HCT116 (cell line): ENCODE measurements at regions not wholly inside any gene's neighbourhood (a gene's known extent, or its start where the extent isn't known, plus 50 kb on each side); places are given as distances from the start of the nearest gene placed in this dataset.

Source experiments
- ATAC-seq: fragments of 200-7000 bp; cut with Tn5 transposase; 2 replicates; pipeline ENCODE4 v1.9.1; 2020; ENCODE audit warnings: mild to moderate bottlenecking, moderate library complexity
- BruUV-seq: library from RNA; stranded (reverse); fragments of 400-500 nt; replicated peaks from 2 replicates; lab custom pipeline; 2021; lab: Mats Ljungman, UMichigan
- CTCF ChIA-PET: fragments of 300-600 bp; sonication (Branson Sonifier 250); formaldehyde crosslinking; loops from one replicate; lab custom pipeline; 2021; ENCODE audit warnings: antibody characterized with exemption; lab: Charles Lee
- POLR2A ChIA-PET: fragments of 300-600, 350-600 bp; sonication (Branson Sonifier 250); formaldehyde crosslinking; loops from one replicate; lab custom pipeline; 2021; ENCODE audit warnings: antibody characterized with exemption; lab: Charles Lee
- RAD21 ChIA-PET, 2 experiments: fragments of 300-600 bp; sonication (Branson Sonifier 250); formaldehyde crosslinking; loops; one replicate each; lab custom pipeline; 2023; ENCODE audit warnings: low total read pairs in 2 of 2; ENCODE audit not compliant: uncharacterized antibody in 2 of 2, unreplicated experiment in 2 of 2, low non-redundant PET in 1 of 2; lab: Charles Lee
- DNase-seq: peaks from one replicate; pipeline ENCODE4 v3.0.0-alpha.2; 2010; ENCODE audit warnings: low read depth, low spot score
- H2AFZ ChIP-seq: fragments of 200-600 bp; shearing (Covaris generic), sonication (generic); 2 replicates; pipeline ENCODE4 v1.6.1; 2017; ENCODE audit warnings: low read depth, mixed run types, mixed read lengths, antibody characterized with exemption, low read length; ENCODE audit not compliant: poor library complexity, severe bottlenecking
- H3K27ac ChIP-seq: 2 replicates; pipeline ENCODE4 v1.5.1; 2012; ENCODE audit warnings: low read depth, low read length
- H3K27me3 ChIP-seq: fragments of 200-600 bp; sonication (generic); 2 replicates; pipeline ENCODE4 v1.6.1; 2016; ENCODE audit warnings: mixed run types, low read length, mixed read lengths; ENCODE audit not compliant: insufficient read depth
- H3K36me3 ChIP-seq, 2 experiments: fragments of 200-500 bp in 1 of 2; fragments of 200-600 bp in 1 of 2; sonication (Bioruptor generic) in 1 of 2; sonication (generic) in 1 of 2; 2 replicates each; pipeline versions ENCODE4 v1.5.1 to v1.6.1; 2014 to 2016; ENCODE audit warnings: low read length in 2 of 2, inconsistent platforms in 1 of 2, mixed read lengths in 1 of 2, mixed run types in 1 of 2; ENCODE audit not compliant: insufficient read depth in 2 of 2, control insufficient read depth in 1 of 2
- H3K4me1 ChIP-seq, 2 experiments: fragments of 200-600 bp in 1 of 2; sonication (generic) in 1 of 2; 2 replicates each; pipeline versions ENCODE4 v1.5.1 to v1.6.1; 2012 to 2017; ENCODE audit warnings: low read length in 2 of 2, inconsistent platforms in 1 of 2, mild to moderate bottlenecking in 1 of 2, mixed read lengths in 1 of 2, mixed run types in 1 of 2, moderate library complexity in 1 of 2; ENCODE audit not compliant: insufficient read depth in 2 of 2, control insufficient read depth in 1 of 2
- H3K4me2 ChIP-seq: fragments of 200-600 bp; sonication (generic); 2 replicates; pipeline ENCODE4 v1.6.1; 2017; ENCODE audit warnings: mixed run types, low read length, mixed read lengths
- H3K4me3 ChIP-seq, 2 experiments: fragments of 200-600 bp in 1 of 2; sonication (generic) in 1 of 2; replicated peaks in 1 of 2; 2 replicates each; pipeline ENCODE4 v1.5.1; 2011 to 2016; ENCODE audit warnings: low read length in 2 of 2, control low read depth in 1 of 2, low read depth in 1 of 2, mild to moderate bottlenecking in 1 of 2, mixed read lengths in 1 of 2, mixed run types in 1 of 2
- H3K79me2 ChIP-seq: fragments of 200-600 bp; sonication (generic); 2 replicates; pipeline ENCODE4 v1.6.1; 2017; ENCODE audit warnings: mild to moderate bottlenecking, mixed run types, low read length, moderate library complexity, mixed read lengths; ENCODE audit not compliant: insufficient read depth
- H3K9ac ChIP-seq: fragments of 200-600 bp; sonication (generic); 2 replicates; pipeline ENCODE4 v1.6.1; 2016; ENCODE audit warnings: low read length, mixed read lengths
- H3K9me2 ChIP-seq: fragments of 200-600 bp; sonication (generic), shearing (Covaris generic); 2 replicates; pipeline ENCODE4 v1.6.1; 2017; ENCODE audit warnings: mixed run types, mild to moderate bottlenecking, moderate library complexity; ENCODE audit not compliant: insufficient read depth
- H3K9me3 ChIP-seq, 2 experiments: fragments of 200-500 bp in 1 of 2; fragments of 200-600 bp in 1 of 2; sonication (Bioruptor generic) in 1 of 2; sonication (generic) in 1 of 2; 2 replicates each; pipeline ENCODE4 v1.6.1; 2014 to 2017; ENCODE audit warnings: low read length in 2 of 2, mixed read lengths in 2 of 2, inconsistent platforms in 1 of 2, low read depth in 1 of 2, mild to moderate bottlenecking in 1 of 2, mixed run types in 1 of 2, moderate library complexity in 1 of 2; ENCODE audit not compliant: control insufficient read depth in 1 of 2, insufficient read depth in 1 of 2
- H4K20me1 ChIP-seq: fragments of 200-600 bp; sonication (generic), shearing (Covaris generic); 2 replicates; pipeline ENCODE4 v1.6.1; 2017; ENCODE audit warnings: mixed run types, mild to moderate bottlenecking, moderate library complexity; ENCODE audit not compliant: insufficient read depth
- CBX3 ChIP-seq: IDR thresholded peaks from 2 replicates; pipeline ENCODE4 v1.6.1; 2012; ENCODE audit warnings: low read depth
- EGR1 ChIP-seq: IDR thresholded peaks from 2 replicates; pipeline ENCODE4 v1.6.1; 2012; ENCODE audit warnings: low read depth
- EZH2phosphoT487 ChIP-seq: fragments of 200-600 bp; IDR thresholded peaks from 2 replicates; pipeline ENCODE4 v1.6.1; 2018; ENCODE audit warnings: antibody characterized with exemption, borderline replicate concordance
- JUND ChIP-seq: IDR thresholded peaks from 2 replicates; pipeline ENCODE4 v1.6.1; 2012
- ZBTB33 ChIP-seq: IDR thresholded peaks from 2 replicates; pipeline ENCODE4 v1.6.1; 2011; ENCODE audit warnings: mild to moderate bottlenecking, low read length, moderate library complexity; ENCODE audit not compliant: insufficient replicate concordance; ENCODE audit errors: extremely low read depth
- intact Hi-C: fragments of 100-400 bp; cut with micrococcal nuclease; formaldehyde crosslinking; loops from 2 replicates; pipeline ENCODE4 v1.10.0; 2022
- TF ChIP-seq, protein P1 (sequence below): IDR thresholded peaks from 2 replicates; pipeline ENCODE4 v1.6.1; 2012; ENCODE audit warnings: low read depth

- Histone ChIP-seq H3K4me1 (no peaks in the 10 kb centered on the region), H3K79me2 (no peaks in the 10 kb centered on the region), H3K4me2 (no peak overlapping the region), H3K27me3 (no peaks in the 10 kb centered on the region), H3K9me2 (no peaks in the 10 kb centered on the region), H3K27ac (no peak overlapping the region), H3K9ac (no peak overlapping the region), H4K20me1 (no peaks in the 10 kb centered on the region), H3K4me3 (no peak overlapping the region), H3K36me3 (no peaks in the 10 kb centered on the region), H2AFZ (no peak overlapping the region), H3K9me3 (no peaks in the 10 kb centered on the region)
- TF ChIP-seq EGR1, result no peak
- TF ChIP-seq, protein P1, sequence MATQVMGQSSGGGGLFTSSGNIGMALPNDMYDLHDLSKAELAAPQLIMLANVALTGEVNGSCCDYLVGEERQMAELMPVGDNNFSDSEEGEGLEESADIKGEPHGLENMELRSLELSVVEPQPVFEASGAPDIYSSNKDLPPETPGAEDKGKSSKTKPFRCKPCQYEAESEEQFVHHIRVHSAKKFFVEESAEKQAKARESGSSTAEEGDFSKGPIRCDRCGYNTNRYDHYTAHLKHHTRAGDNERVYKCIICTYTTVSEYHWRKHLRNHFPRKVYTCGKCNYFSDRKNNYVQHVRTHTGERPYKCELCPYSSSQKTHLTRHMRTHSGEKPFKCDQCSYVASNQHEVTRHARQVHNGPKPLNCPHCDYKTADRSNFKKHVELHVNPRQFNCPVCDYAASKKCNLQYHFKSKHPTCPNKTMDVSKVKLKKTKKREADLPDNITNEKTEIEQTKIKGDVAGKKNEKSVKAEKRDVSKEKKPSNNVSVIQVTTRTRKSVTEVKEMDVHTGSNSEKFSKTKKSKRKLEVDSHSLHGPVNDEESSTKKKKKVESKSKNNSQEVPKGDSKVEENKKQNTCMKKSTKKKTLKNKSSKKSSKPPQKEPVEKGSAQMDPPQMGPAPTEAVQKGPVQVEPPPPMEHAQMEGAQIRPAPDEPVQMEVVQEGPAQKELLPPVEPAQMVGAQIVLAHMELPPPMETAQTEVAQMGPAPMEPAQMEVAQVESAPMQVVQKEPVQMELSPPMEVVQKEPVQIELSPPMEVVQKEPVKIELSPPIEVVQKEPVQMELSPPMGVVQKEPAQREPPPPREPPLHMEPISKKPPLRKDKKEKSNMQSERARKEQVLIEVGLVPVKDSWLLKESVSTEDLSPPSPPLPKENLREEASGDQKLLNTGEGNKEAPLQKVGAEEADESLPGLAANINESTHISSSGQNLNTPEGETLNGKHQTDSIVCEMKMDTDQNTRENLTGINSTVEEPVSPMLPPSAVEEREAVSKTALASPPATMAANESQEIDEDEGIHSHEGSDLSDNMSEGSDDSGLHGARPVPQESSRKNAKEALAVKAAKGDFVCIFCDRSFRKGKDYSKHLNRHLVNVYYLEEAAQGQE, result no peak
- TF ChIP-seq EZH2phosphoT487, result no peak
- TF ChIP-seq ZBTB33, result no peak
- TF ChIP-seq JUND, result no peak
- TF ChIP-seq CBX3, result no peak
- ChIA-PET POLR2A (no interaction called here), RAD21 (no interaction called here), CTCF (interaction anchor here (1.8 kb wide), 1 partner anchor 17 kb away, joined by 9 read pairs; no protein-coding TSS in a partner anchor)
- no peak for DNase-seq
- BruUV-seq, result no TSS peak
- intact Hi-C loops, result no loop called here
- ATAC-seq, result no peak
These were observed 273.5 kb upstream of the FAM241A start for GRCh38 chr4:111871802-111872201.
